ENCODE measurements at regions not wholly inside any gene's neighbourhood (a gene's known extent, or its start where the extent isn't known, plus 50 kb on each side); places are given as distances from the start of the nearest gene placed in this dataset.

DNA sequence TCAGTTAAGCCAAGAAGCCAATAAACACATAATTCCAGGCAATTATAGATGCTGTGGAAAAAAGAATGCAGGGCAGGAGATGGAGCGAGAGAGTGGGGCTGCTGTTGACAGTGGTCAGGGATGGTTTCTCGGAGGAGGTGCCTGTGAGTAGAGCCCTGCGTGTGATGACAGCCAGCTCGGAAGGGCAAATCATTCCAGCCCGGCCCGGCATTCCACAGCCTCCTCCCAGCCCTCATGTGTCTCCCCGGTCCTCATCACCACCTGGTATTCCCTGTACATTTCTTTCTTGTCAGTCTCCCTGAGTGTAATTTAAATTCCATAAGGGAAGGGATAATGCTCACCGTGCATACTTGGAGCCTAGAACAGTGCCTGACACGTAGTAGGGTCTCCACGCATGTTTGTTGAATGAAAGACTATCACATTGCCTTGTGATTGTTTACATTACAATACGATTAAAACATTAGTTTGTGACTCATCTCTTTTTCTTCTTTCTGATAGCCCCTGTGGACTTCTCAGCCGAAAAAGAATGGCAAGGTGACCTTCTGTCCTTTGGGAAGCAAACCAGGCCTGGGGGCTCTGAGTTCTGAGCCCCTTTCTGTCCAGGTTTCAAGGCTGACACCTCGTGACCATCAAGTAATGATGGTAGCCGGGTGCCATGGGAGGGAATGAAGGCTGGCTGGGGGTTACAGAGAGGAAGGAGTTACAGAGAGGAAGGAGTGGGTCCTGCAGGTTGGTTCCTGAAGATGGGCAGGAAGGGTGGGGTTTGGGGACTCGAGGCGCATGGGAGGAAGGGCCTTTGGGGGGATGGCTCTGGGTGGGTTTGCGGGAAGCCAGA, 379.5 kb upstream of the SULF2 start:
- no peak for ATAC-seq
- TF ChIP-seq PPARA (CRISPR knock-in tag; IDR thresholded peaks at IDR 0.05; ENCODE audit: borderline replicate concordance) (no peak), ISL1 (CRISPR knock-in tag; IDR thresholded peaks at IDR 0.05) (no peak), ESRRG (CRISPR knock-in tag; IDR thresholded peaks at IDR 0.05) (no peak), ARNTL (CRISPR knock-in tag; IDR thresholded peaks at IDR 0.05; ENCODE audit: borderline replicate concordance, low read depth) (no peak), ZNF8 (CRISPR knock-in tag; IDR thresholded peaks at IDR 0.05) (no peak), SNAI2 (CRISPR knock-in tag; IDR thresholded peaks at IDR 0.05) (no peak), TOX (CRISPR knock-in tag; IDR thresholded peaks at IDR 0.05; ENCODE audit: borderline replicate concordance) (no peak), ZFP30 (CRISPR knock-in tag; IDR thresholded peaks at IDR 0.05) (no peak), ZFP3 (CRISPR knock-in tag; IDR thresholded peaks at IDR 0.05) (no peak), ZNF565 (CRISPR knock-in tag; conservative IDR thresholded peaks at IDR 0.05; ENCODE audit: low read depth) (no peak), ZNF70 (CRISPR knock-in tag; IDR thresholded peaks at IDR 0.05) (no peak)
- TF ChIP-seq, protein P1, sequence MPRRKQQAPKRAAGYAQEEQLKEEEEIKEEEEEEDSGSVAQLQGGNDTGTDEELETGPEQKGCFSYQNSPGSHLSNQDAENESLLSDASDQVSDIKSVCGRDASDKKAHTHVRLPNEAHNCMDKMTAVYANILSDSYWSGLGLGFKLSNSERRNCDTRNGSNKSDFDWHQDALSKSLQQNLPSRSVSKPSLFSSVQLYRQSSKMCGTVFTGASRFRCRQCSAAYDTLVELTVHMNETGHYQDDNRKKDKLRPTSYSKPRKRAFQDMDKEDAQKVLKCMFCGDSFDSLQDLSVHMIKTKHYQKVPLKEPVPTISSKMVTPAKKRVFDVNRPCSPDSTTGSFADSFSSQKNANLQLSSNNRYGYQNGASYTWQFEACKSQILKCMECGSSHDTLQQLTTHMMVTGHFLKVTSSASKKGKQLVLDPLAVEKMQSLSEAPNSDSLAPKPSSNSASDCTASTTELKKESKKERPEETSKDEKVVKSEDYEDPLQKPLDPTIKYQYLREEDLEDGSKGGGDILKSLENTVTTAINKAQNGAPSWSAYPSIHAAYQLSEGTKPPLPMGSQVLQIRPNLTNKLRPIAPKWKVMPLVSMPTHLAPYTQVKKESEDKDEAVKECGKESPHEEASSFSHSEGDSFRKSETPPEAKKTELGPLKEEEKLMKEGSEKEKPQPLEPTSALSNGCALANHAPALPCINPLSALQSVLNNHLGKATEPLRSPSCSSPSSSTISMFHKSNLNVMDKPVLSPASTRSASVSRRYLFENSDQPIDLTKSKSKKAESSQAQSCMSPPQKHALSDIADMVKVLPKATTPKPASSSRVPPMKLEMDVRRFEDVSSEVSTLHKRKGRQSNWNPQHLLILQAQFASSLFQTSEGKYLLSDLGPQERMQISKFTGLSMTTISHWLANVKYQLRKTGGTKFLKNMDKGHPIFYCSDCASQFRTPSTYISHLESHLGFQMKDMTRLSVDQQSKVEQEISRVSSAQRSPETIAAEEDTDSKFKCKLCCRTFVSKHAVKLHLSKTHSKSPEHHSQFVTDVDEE (CRISPR knock-in tag; IDR thresholded peaks at IDR 0.05): no peak

GRCh38 chr20:48164034-48164433, 378.8 kb upstream of the SULF2 start:
- TF ChIP-seq ESRRG (CRISPR knock-in tag; IDR thresholded peaks at IDR 0.05) (no peak), BACH2 (CRISPR knock-in tag; IDR thresholded peaks at IDR 0.05; ENCODE audit: borderline replicate concordance) (no peak), GLIS3 (CRISPR knock-in tag; IDR thresholded peaks at IDR 0.05) (no peak), ZNF565 (CRISPR knock-in tag; conservative IDR thresholded peaks at IDR 0.05; ENCODE audit: low read depth) (no peak), RARB (CRISPR knock-in tag; IDR thresholded peaks at IDR 0.05) (no peak), CSRNP3 (CRISPR knock-in tag; IDR thresholded peaks at IDR 0.05) (no peak), SNAI2 (CRISPR knock-in tag; IDR thresholded peaks at IDR 0.05) (no peak), ZNF70 (CRISPR knock-in tag; IDR thresholded peaks at IDR 0.05) (no peak), TOX (CRISPR knock-in tag; IDR thresholded peaks at IDR 0.05; ENCODE audit: borderline replicate concordance) (no peak), TCF4 (CRISPR knock-in tag; IDR thresholded peaks at IDR 0.05; ENCODE audit: borderline replicate concordance) (no peak), ISL1 (CRISPR knock-in tag; IDR thresholded peaks at IDR 0.05) (no peak)
- TF ChIP-seq, protein P2, sequence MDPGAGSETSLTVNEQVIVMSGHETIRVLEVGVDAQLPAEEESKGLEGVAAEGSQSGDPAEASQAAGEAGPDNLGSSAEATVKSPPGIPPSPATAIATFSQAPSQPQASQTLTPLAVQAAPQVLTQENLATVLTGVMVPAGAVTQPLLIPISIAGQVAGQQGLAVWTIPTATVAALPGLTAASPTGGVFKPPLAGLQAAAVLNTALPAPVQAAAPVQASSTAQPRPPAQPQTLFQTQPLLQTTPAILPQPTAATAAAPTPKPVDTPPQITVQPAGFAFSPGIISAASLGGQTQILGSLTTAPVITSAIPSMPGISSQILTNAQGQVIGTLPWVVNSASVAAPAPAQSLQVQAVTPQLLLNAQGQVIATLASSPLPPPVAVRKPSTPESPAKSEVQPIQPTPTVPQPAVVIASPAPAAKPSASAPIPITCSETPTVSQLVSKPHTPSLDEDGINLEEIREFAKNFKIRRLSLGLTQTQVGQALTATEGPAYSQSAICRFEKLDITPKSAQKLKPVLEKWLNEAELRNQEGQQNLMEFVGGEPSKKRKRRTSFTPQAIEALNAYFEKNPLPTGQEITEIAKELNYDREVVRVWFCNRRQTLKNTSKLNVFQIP (CRISPR knock-in tag; IDR thresholded peaks at IDR 0.05; ENCODE audit: borderline replicate concordance, low read depth): no peak
- TF ChIP-seq, protein P1 (CRISPR knock-in tag; IDR thresholded peaks at IDR 0.05): no peak
- no peak for ATAC-seq

DNA sequence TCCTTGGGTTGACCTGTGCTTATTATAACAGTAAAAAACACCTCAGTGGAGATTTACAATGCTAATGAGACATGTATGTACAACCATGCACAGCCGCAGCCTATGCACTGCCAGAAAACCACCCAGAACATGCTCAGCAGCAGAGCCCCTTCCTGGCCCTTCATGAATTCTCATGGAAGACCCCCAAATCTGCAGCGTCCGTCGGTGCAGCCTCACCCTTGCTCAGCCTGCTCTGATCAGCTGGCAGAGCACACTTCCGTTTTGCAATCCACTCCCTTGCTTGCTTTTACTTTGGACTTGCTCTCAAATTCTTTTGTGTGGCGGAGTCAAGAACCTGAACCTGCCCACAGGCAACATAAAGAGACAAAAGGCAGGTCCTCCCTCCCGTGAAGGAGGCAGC, 378.2 kb upstream of the SULF2 start:
- TF ChIP-seq BACH2 (CRISPR knock-in tag; IDR thresholded peaks at IDR 0.05; ENCODE audit: borderline replicate concordance): no peak
- no peak for TF ChIP-seq ZNF8 (CRISPR knock-in tag; IDR thresholded peaks at IDR 0.05)
- TF ChIP-seq SNAI2 (CRISPR knock-in tag; IDR thresholded peaks at IDR 0.05): no peak
- TF ChIP-seq, protein P1 (CRISPR knock-in tag; IDR thresholded peaks at IDR 0.05): no peak
- no peak for ATAC-seq

Measured in SK-N-SH treated with all-trans-retinoic acid at 6 μM for 48 hours (cell line).